ENCODE measurements at regions not wholly inside any gene's neighbourhood (a gene's known extent, or its start where the extent isn't known, plus 50 kb on each side); places are given as distances from the start of the nearest gene placed in this dataset.

DNA sequence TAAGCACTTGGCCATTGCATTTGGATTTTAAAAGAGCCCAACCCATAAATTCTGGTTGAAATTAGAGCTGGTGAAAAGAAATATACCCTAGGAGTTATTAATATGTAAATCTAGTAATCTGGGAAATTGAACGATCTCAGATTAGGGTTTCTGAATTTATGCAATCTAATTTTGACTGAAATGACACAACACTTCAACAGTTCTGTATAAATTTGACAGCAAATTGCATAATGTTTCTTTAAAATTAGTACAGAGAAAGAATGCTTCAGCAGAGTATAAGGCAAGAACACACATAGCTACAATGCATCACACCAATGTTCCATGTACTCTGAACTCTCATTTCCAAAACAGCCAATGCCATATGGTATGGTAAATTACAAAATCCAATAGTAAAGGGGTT, 201.5 kb upstream of the ITGA4 start:
- TF ChIP-seq, protein P1, sequence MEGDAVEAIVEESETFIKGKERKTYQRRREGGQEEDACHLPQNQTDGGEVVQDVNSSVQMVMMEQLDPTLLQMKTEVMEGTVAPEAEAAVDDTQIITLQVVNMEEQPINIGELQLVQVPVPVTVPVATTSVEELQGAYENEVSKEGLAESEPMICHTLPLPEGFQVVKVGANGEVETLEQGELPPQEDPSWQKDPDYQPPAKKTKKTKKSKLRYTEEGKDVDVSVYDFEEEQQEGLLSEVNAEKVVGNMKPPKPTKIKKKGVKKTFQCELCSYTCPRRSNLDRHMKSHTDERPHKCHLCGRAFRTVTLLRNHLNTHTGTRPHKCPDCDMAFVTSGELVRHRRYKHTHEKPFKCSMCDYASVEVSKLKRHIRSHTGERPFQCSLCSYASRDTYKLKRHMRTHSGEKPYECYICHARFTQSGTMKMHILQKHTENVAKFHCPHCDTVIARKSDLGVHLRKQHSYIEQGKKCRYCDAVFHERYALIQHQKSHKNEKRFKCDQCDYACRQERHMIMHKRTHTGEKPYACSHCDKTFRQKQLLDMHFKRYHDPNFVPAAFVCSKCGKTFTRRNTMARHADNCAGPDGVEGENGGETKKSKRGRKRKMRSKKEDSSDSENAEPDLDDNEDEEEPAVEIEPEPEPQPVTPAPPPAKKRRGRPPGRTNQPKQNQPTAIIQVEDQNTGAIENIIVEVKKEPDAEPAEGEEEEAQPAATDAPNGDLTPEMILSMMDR (IDR thresholded peaks at IDR 0.05): no peak
- Histone ChIP-seq H3K36me3 (no peaks in the 10 kb centered on the region), H3K27me3 (no peaks in the 10 kb centered on the region), H3K4me3 (no peak overlapping the region), H3K4me1 (no peaks in the 10 kb centered on the region), H3K27ac (no peak overlapping the region), H3K9me3 (no peaks in the 10 kb centered on the region)
- ATAC-seq (no peak), DNase-seq (no peak)
- intact Hi-C loops (cut with DNase I): no loop called here

DNA sequence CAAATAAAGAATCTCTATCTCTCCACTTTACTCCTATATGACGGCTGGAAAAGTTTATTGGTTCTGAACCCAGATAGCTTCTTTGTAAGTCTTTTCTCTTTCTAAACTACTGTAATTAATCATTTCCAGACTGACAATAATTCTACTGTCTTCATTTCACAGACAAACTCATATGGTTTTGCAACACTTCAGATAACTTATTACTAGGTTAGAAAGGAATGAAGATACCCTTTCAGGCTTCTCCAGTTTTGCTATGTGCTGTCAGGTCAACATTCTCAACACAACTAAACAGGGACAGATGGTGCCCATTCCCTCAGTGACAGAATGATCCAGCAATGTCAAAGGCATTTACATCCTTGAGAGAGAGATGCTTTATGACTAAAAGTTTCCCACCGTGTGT, 198.5 kb upstream of the ITGA4 start:
- H3K4me1 ChIP-seq: no peaks in the 10 kb centered on the region
- DNase-seq (no peak), ATAC-seq (no peak)
- no peaks in the 10 kb centered on the region for H3K27me3 ChIP-seq
- H3K4me3 ChIP-seq: no peak overlapping the region
- TF ChIP-seq, protein P1 (IDR thresholded peaks at IDR 0.05): no peak
- no peaks in the 10 kb centered on the region for H3K36me3 ChIP-seq
- H3K9me3 ChIP-seq: no peaks in the 10 kb centered on the region
- no peak overlapping the region for H3K27ac ChIP-seq
- intact Hi-C loops (cut with DNase I): no loop called here

DNA sequence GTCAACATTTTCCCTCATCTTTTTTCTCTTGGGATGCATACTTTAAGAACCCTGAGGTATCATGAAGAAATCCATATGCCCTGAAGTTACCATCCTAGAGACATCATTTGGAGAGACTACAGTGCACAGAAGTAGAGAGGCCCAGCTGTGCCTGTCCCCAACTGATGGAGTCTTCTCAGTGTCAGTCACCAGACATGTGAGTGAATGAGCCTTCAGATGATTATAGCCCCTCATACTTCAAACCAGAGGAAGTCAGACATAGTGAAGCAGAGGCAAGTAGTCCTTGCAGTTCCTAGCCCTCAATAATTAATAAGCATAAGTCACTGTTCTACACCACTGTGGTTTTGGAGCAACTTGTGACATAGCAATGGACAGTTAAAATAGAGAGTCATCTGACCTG, 194.4 kb upstream of the ITGA4 start:
- TF ChIP-seq, protein P1 (IDR thresholded peaks at IDR 0.05): no peak
- no peak overlapping the region for H3K4me3 ChIP-seq

DNA sequence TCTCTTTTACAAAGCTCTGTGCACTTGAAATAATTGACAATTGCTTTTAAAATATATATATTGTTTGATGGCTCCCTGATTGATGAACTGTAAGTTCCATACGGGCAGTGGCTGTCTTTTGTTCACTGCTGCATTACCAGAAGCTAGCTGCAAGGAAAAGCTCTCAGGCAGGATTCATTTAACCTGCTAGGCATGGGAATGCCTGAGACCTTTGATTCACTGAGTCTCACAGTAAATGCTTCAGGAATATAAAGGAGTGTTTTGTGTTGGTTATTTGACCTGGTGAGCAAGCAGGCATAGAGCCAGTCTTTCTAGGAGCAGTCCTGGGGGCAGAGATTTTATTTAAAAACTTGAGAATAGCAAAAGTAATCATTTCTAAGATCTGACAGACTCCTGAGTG, 193.2 kb upstream of the ITGA4 start:
- no peaks in the 10 kb centered on the region for H3K27me3 ChIP-seq
- intact Hi-C loops (cut with DNase I): no loop called here
- TF ChIP-seq, protein P1 (IDR thresholded peaks at IDR 0.05): no peak
- H3K36me3 ChIP-seq: no peaks in the 10 kb centered on the region
- no peak for ATAC-seq
- H3K9me3 ChIP-seq: no peaks in the 10 kb centered on the region
- H3K4me3 ChIP-seq: no peak overlapping the region
- H3K27ac ChIP-seq: no peak overlapping the region
- no peaks in the 10 kb centered on the region for H3K4me1 ChIP-seq
- no peak for DNase-seq

More for the DNA sequence above, 194.4 kb upstream of the ITGA4 start:
- no peak for ATAC-seq
- H3K27me3 ChIP-seq: no peaks in the 10 kb centered on the region
- intact Hi-C loops (cut with DNase I): no loop called here
- no peaks in the 10 kb centered on the region for H3K4me1 ChIP-seq
- H3K27ac ChIP-seq: no peak overlapping the region
- H3K9me3 ChIP-seq: no peaks in the 10 kb centered on the region
- DNase-seq: no peak
- H3K36me3 ChIP-seq: no peaks in the 10 kb centered on the region

DNA sequence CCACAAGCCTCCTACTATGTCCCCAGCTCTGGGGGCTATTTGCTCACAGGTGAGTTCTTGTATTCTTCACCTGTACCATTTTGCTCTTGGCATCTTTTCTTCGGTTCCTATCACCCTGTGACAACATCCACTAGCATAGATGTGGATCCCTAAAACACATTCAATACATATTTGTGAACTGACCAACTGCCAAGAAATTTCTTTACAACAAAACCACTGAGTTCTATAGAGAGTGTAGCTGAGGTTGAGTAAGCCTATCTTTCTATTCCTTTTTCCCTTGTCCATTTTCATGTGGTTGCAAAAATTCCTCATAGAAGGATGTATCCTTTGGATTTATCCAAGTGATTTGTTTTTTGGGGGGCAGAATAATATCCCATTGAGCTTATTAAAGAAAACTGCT, 192.7 kb upstream of the ITGA4 start:
- Histone ChIP-seq H3K36me3 (no peaks in the 10 kb centered on the region), H3K4me1 (no peaks in the 10 kb centered on the region), H3K27me3 (no peaks in the 10 kb centered on the region), H3K4me3 (no peak overlapping the region), H3K27ac (no peak overlapping the region), H3K9me3 (no peaks in the 10 kb centered on the region)
- TF ChIP-seq, protein P1 (IDR thresholded peaks at IDR 0.05): no peak
- ATAC-seq (no peak), DNase-seq (no peak)
- intact Hi-C loops (cut with DNase I): no loop called here

DNA sequence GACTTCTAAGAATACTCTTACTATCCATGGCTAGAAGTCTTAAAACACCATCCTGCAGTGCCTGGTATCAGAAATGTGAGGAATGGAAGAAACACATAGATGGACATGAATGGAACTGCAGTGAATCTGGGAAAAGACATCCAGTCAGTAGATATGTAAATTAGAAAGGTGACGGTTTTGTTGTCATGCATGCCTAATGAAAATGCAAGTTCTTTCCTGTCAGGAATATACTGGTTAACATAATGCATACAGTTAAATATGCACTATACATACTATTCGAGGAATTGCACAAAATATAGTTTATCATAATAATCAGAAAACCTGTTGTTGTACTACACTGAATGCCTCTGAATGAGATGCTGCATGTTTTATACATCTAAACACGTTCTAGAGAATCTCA, 190.6 kb upstream of the ITGA4 start:
- H3K9me3 ChIP-seq: no peaks in the 10 kb centered on the region
- no peak overlapping the region for H3K27ac ChIP-seq
- intact Hi-C loops (cut with DNase I): no loop called here
- TF ChIP-seq, protein P1 (IDR thresholded peaks at IDR 0.05): no peak
- no peaks in the 10 kb centered on the region for H3K4me1 ChIP-seq
- DNase-seq (no peak), ATAC-seq (no peak)
- H3K27me3 ChIP-seq: no peaks in the 10 kb centered on the region
- no peaks in the 10 kb centered on the region for H3K36me3 ChIP-seq
- H3K4me3 ChIP-seq: no peak overlapping the region

Data from upper lobe of right lung (tissue), 1 donor.